Stimulated activated CD4-positive, alpha-beta T cell treated with anti-CD3 and anti-CD28 coated beads, Interleukin-2, amount 100 ng/mL, for 4 hours (primary cell): ENCODE measurements at regions not wholly inside any gene's neighbourhood (a gene's known extent, or its start where the extent isn't known, plus 50 kb on each side); places are given as distances from the start of the nearest gene placed in this dataset.

ENCODE experiments used
- DNase-seq: peaks from one replicate; pipeline ENCODE4 v3.0.0-alpha.2; 2020; ENCODE audit warnings: low read depth

DNA sequence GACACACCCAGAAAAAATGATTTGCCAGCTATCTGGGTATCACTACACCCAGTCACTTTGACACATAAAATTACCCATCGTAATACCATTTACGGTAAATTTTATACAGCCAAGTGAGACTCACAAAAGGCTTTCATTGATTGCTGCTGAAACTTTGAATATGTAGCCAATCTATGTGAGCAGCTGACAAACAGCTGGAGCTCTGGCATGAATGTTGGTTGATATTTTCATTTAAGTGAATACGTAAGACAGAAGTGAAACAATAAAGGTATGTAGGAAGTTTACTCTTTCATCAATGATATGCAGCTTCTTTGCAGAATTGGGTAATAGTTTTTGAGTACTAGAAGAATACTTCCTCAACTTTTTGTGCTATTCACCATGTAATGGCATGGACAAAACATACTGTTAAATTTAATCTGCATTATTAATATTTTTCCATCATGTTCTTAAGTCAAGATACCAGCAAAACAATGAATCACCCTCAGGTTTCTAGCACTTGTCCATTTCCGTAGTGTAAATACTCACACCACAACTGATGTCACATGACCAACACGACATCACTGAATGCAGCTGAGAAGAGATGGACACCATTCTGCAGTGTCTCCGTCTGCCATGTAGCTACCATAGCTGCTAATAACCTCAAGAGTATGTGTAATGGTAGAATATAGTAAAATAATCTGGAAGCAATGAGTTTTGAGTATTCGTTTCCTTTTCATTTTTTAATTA is 205.9 kb upstream of the HES1 start:
- no peak for DNase-seq

DNA sequence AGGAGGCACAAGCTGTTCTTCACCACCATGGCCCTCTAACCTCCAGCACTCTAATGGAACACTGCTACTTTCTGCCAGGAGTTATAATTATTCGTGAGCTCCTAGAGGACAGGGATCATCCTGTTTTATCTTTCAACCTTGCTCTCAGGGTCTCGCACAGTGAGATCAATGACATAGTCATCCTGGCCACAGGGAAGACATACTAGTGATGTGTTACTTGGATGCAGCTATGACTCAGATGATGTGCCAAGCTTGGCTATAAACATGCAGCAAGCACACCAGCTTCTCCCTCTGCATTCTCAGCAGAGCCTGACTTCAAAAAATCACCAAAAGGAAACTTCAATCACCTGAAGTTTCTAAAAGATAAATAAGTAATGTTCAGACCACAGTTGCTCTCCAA is 203.8 kb upstream of the HES1 start:
- DNase-seq, result no peak

DNA sequence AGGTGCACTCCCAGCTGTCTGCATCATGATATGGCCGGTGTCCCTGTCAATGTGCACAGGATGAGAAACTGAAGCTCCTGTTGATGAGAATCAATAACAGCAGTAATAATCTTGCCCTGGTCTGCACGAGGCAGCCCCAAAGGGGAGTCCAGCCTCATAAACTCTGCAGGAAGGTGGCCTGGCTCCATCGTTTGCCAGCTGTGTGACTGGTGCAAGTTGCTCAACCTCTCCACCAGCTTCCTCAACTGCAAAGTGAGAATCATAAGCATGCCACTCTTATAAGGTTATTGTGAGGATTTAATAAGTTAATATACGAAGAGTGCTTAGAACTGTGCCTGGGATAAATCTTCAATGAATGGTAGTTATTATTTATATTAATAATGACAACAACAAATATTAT is 203.4 kb upstream of the HES1 start:
- DNase-seq, result no peak

DNA sequence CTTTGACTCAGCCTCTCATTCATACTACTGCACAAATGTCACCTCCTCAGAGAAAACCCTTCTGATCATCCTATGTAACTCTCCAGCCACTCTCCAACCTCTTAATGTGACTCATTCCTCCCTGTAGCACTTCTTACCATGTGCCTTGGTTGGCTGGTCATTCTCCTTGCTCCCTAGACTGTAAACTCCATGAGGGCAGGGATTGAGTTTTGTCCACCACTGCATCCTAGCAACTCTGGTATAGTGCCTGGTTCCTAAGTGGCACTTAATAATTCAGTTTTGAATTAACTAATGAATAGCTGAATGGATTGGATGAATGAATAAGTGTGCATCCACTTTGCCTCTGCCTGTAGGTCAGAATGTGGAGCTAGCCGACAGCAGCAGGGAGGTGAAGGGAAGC is 202.5 kb upstream of the HES1 start:
- no peak for DNase-seq

DNA sequence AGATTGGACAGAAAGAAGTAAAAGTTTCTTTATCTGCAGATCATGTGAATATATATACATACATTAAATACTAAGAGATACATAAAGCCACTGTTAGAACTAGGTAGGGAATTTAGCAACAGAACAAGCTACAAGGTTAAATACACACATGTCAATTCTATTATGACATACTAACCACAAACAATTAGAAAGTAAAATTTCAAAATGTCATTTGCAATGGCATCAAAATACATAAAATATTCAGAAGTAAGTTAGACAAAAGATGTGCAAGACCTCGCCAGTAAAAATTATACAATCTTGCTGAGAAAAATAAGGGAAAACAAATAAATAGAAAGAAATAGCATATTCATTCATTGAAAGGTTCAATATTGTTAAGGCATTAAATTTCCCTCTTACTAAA is 200.0 kb upstream of the HES1 start:
- no peak for DNase-seq

DNA sequence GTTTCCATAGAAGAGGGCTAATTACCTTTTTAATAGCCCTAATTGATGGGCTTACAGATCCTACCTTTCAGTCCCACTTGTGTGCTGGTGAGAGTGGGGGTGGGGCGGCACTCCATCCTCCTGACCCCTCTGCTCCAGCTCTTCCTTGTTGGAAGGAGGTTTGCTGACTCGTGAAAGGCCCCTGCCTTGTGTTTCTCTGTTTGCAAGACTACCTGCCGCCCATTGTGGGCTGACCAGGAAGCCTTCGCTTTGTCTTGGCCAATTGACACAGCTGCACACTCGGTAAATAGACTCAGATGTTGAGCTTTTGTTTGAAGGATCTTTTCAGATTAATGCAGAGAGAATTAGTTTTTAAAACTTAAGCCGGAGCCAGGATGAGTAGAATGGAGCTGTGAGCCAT is 197.3 kb upstream of the HES1 start:
- no peak for DNase-seq

DNA sequence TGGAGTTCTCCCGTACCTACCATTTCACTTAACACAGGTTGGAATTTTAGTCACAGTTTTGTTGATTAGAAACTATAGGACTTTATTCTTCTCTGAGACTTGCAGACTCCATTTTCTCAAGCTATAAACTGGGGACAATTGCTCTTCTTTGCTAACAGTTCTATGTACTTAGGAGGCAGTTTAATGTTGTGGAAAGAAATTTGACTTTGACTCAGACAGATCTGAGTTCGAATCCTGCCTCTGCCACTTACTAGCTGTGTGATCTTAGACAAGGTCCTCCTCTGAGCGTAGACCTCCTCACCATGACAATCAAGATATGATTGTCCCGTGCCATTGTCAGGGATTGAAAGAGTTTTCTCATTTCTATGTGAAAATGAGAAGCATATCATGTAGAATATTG is 196.4 kb upstream of the HES1 start:
- no peak for DNase-seq

DNA sequence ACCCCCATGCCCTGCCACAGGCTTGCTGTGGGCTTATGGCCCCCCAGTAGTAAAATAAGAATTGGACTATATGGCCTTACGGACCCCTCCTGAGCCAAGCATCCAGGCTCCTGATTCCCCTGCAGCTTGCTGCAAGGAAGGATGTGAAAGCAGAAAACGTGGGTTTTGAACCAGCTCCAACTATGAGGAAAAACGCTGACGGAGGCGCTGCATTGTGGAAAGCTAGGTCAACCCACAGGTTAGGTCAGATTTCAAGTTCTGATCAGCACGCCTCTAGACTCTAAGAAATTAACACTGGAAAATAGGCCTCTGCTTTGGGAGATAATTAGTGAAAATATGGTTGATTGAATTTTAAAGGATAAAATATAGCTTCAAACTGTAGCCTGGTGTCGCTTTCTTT is 195.4 kb upstream of the HES1 start:
- no peak for DNase-seq

DNA sequence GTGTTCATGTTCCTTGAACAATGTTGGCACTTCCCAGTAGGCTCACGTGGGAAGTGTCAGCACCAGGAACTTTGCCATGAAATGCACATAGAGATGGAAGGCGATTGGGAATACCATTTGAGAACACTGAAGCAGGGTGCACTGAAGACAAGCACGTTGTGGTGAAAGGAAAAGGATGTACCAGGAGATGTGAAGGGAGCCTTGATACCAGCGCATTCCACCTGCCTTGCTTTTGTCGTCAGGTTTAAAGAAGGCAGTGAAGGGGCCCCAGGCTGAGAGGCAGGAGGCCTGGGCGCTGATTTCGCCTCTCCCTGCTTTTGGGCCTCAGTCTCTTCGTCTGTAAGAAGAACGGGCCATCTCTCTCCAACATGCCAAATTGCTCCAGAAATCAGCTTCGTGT is 194.5 kb upstream of the HES1 start:
- DNase-seq, result no peak

DNA sequence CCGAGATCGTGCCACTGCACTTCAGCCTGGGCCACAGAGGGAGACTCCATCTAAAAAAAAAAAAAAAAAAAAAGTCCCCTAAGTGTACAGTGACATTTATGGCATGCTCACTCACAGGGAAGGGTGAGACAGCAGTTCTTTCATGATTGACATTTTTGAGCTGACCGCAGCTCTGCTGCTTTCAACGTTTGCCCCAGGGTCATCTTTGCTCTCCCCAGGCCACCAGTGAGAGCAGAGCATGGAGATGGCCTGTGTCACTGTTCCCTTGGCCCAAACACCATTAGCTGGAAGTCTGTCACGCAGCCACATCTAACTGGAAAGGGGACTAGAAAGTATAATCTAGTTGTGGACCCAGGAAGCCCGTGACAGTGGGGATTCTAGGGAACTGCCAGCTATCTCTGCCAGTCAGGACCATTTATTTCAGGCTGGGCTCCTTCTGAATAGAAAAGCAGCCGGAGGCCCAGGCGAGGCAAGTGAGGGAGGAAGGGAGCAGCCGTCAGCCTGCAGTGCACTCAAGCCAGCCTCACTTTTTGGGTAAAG is 193.4 kb upstream of the HES1 start:
- DNase-seq, result no peak

DNA sequence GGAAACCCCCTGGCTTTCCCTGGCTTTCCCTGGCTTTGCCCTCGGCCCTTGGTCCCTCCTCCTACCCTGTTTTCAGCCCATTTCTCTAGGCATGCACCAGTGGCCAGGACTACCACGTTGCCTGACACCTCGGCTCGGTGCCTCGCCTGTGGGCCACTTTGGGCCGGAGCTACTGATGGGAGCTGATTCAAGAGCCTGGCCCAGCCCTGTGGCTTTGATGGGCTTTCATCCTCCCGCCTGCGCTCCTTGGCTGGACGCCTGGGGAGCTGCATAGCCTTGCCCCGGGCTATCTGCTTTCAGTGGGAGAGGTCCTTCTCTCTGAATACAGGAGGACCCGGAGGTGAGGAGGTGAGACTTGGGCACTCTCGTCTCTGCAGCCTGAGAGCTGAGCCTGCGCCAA is 192.7 kb upstream of the HES1 start:
- DNase-seq, result no peak

DNA sequence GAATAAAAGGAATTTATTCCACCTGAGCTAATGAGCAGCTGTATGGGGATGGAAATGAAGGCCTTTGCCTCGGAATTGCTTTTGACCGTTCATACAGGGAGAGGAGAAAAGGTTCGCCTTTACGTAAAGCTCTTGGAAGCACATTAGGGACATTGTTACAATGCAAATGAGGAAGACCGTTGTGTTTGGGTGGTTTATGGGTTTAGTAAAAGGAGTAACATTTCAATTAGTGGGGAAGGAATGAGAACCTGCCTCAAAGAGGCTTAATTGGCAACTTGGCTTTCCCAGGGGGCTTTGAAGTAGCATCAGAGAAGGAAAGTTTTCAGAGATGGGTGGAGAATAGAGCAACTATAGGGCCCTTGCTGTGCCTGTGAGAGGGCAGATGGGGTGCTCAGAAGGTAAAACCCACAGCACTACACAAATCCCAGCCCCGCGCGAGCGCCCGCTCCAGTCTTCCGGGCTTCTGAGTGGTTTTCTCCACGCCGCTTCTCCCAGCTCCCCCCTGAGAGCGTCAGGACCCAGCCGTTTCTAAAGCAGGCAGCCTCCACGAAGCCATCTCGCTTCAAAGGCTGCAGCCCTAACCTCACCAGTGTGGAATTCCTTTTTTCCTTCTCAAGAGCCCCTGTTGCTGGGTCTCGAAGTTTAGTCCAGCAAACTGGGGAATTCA is 192.0 kb upstream of the HES1 start:
- DNase-seq, result no peak

DNA sequence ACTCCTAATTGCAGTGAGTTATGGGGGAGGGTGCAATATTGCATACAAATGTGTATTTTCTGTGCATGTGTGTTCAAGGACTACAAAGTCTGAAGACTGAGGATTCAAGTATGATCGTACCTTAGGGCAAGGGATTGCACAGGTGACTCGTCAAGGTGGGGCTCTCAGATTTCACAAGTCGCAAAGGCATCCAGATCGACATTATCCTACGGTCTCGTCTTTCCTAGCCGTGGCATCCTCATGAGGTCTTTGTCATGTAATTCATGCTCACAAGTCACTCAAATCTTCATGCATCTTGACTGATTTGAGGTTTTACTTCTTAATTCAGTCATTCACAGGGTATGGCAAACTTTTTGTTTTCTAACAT is 191.4 kb upstream of the HES1 start:
- DNase-seq, result no peak

DNA sequence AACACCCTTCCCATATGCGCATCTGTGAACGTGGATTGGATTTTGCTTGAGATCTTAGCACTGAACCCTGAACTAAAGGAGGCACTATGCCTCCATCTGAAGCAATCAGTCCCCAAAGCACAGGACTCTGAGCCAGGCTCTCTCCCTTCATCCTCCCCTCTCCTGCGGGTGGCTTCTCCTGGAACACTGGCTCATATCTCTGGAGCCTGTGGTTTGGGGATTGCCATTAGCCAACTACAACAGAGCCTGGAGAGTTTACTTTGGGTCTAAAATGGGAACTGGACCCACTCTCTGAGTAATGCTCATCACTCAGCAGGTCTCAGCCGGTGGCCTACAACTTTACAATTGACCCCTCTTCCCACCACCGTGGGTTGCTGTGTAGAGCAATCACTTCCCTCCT is 190.8 kb upstream of the HES1 start:
- no peak for DNase-seq

DNA sequence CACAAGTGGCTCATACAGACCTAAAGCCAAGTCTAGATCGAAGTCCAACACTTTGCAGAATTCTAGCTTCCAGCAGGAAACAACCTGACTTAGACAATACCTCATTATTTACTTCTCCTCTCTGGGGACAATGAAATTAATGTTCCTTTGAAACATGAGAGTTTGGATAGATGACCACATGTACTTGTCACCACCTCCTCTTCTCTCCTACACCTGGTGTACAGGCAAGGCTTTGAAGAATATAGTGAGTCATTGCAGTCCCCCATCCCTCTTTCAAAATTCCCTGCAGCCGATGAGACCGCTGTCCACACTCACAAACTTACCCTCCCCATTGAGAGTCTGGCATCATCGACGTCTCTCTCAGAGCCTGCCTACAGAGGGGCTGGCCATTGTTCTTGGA is 189.0 kb upstream of the HES1 start:
- no peak for DNase-seq

DNA sequence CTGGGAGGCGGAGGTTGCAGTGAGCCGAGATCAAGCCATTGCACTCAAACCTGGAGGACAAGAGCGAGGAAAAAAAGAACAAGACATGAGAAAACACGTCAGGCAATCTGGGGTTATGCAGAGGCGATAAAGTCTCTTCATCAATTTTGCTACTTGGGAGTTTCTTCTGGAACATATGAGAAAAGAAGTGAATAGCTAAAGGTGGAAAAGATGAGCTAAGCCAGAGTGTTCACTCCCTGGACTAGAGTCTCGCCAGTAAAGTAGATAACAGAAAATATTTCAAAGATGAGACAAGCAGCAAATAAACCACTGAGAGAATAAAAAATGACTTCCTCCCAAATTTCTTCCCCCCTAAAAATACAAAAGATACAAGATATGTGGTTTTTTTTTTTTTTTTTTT is 188.4 kb upstream of the HES1 start:
- DNase-seq, result no peak

DNA sequence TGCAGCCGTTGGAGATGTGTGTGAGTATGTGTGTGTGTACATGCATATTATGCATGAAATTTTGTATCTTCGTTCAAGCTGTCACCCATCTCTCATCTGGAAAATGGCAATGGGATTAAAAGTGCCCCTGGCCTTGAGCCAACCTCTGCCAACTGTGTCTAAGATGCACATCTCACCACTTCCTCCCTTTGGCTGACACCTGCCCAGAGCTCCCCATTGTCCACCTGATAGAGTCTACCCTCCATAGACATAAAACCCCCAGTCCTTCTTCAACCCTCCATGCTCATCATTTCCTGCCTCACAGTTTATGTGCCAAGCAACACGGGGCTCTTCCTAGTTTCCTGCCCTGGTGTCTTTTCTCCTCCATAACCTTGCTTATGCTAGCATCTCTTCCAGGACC is 187.5 kb upstream of the HES1 start:
- DNase-seq, result no peak

DNA sequence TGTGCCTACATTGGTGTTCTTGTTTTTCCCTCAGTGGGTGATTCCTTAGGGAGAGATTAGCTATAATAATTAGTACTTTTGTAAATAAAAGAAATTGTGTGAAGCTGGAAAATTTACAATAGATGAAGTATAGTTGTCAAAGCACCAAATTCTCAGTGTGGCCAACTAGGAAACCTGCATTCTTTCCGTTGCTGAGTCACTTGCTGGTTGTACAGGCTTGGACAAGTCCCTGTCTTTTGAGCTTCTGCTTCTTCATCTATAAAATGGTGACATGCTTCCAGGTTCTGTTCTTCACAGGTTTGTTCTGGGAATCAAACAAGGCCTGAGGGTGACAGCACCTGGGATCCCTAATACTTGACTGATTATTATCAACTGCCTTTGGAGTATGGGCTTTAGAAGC is 184.1 kb upstream of the HES1 start:
- DNase-seq, result no peak

DNA sequence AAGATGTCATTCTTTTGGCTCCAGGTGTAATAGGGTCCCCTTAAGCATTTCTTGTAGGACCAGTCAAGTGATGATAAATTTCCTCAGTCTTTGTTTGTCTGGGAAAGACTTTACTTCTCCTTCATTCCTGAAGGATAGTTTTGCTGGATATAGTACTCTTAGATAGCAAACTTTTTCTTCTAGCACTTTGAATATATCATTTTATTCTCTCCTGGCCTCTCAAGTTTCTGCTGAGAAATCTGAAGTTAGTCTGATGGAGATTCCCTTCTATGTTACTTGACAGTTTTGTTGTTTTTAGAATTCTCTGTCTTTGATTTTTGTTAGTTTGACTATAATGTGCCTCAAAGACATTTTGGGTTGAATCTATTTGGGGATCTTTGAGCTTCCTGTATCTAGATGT is 181.2 kb upstream of the HES1 start:
- DNase-seq, result no peak

DNA sequence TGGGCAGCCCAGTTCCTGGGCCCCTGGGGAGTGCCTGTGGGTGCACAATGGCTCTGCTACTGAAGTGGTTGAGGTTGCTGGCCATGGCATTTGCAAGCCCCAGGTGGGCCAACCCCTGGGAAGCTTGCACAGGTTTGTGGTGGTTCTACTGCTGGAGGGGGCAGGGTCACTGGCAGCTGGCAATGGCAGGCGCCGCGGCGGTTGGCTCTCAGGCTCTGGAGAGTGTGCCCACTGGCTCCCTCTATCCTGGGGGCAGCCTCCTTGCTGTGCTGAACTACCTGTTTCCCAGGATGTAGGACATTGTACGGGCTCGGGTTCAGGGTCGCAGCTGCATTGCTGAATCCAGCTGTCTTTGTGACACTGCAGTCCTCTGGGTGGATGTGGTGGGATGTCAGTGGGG is 180.2 kb upstream of the HES1 start:
- DNase-seq, result no peak

DNA sequence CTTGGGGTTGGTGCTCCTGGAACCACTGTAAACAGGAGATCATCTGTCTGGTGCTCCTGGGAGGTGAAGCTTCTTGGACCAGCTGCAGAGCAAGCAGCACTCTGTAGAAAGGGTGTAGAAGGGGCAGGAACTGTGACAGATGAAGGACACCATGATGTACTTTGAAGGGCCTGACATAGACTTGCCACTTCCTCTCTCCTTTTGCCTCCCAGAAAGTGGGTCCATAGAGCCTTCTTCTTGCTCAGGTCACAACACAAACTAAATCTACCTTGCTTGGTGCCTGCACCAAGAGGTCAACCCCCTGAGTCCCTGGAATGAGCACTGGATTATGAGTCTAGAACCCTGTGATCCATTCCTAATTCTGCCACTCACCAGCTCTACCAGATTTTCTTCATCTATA is 176.1 kb upstream of the HES1 start:
- no peak for DNase-seq

DNA sequence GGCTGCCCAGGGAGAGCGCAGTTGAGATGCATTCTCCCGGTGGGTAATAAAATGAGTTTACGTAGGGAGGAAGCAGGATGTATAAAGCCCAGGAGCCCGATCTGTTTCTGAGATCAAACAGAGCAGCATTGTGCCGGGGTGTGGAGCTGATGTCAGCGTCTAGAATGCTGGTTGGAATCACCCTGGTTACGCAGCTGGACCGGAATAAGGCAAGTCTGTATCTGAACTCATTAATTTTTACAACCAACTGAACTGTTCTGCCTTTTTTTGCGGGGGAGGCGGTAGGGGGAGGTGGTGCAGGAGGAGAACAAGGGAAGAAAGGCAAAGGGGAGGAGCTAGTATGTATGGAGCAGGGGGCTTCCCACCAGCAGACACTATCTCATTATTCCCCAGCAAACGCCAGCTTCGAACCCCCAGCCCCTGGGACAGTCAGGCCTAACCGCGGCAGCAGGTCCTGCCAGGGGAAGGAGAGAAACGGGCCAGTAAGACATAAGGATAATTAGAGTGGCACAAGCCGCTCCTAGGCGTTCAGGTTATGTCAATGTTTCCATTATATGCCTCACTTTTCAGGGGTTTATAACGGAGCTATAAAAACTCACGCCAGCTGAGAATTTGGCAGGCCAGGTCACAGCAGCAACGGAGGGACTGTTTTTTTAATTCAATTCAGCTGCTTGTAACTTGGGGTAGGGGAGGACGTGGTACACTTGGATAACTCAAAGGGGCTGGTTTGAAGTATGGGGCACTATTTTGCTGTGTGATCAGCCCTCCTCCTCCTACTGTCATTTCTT is 175.3 kb upstream of the HES1 start:
- no peak for DNase-seq

DNA sequence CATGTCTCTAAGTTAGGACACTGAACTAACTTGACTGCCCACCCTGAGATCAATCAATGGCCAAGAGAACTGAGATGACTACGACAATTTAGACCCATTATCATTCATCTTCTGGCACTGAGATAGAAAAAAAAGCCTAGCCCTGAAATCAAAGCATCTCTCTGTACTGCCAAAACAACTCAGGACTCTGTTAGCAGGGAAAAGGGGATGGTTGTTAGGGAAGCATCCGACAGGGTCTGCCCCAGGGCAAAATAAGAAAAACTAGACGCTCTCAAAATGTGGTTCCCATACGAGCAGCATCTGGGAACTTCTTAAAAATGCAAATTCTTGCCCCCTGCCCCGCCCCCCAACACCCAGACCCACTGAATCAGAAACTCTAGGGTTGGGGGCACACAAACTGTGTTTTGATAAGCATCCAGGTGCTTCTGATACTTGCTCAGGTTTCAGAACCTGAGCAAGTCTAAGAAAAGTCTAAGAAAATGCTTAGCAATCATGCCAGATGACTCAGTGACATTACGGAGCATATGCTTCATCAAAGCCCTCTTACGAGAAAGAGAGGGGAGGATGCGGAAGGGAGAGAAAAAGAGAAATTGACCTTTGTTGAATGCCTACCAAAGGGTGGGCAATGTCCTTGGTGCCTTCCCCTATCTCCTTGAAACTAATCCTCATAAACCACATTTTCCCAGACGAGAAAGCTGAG is 172.8 kb upstream of the HES1 start:
- DNase-seq, result no peak
